ENCODE measurements at regions not wholly inside any gene's neighbourhood (a gene's known extent, or its start where the extent isn't known, plus 50 kb on each side); places are given as distances from the start of the nearest gene placed in this dataset.
"Not testable (repeated sequence)": the region's sequence is repeated elsewhere in the genome, so short reads cannot be mapped to it uniquely, and the experiment has no call there.

GRCh38 chr2:156021146-156022040 is 311.1 kb downstream of the NR4A2 start:
- ATAC-seq = no peak
- intact Hi-C loops (cut with DNase I) = no loop called here
- no peak for DNase-seq

GRCh38 chr2:156019341-156019740 is 313.2 kb downstream of the NR4A2 start:
- ATAC-seq = no peak
- no peak for DNase-seq
- intact Hi-C loops (cut with DNase I) = no loop called here

GRCh38 chr2:156017341-156017885 is 315.1 kb downstream of the NR4A2 start:
- intact Hi-C loops (cut with DNase I) = no loop called here
- no peak for ATAC-seq
- no peak for DNase-seq

- intact Hi-C loops (cut with DNase I) = no loop called here
- no peak for ATAC-seq
- no peak for DNase-seq
These were observed 323.2 kb downstream of the NR4A2 start for GRCh38 chr2:156009293-156009692.

GRCh38 chr2:156006721-156007618 is 325.6 kb downstream of the NR4A2 start:
- peak; percentile 13 for DNase-seq
- ATAC-seq = no peak
- intact Hi-C loops (cut with DNase I) = no loop called here

- no peak for ATAC-seq
- intact Hi-C loops (cut with DNase I) = no loop called here
These were observed 326.4 kb downstream of the NR4A2 start for GRCh38 chr2:156005999-156006712.

DNA sequence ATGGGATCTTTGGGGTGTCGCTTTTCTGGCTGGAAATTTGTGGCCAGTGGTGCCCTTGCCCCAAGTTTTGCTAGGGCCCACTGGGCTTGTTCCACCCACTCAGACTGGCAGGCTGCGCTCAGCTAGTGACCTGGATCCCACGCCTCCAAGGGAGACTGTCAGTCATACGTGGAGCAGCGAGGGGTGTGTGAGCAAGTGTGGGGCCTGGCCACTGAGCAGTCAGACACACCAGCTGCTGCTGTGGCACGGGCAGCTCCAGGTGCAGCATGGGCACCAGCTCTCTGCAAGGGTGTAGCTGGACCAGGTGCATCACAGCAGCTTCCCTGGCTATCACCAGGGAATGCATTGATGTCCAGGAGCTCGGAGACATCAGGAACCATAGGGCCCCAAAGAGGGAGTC is 327.0 kb downstream of the NR4A2 start:
- intact Hi-C loops (cut with DNase I) = no loop called here
- DNase-seq (no peak), ATAC-seq (no peak)

More at GRCh38 chr2:156005999-156006712, 326.4 kb downstream of the NR4A2 start:
- DNase-seq = no peak

DNA sequence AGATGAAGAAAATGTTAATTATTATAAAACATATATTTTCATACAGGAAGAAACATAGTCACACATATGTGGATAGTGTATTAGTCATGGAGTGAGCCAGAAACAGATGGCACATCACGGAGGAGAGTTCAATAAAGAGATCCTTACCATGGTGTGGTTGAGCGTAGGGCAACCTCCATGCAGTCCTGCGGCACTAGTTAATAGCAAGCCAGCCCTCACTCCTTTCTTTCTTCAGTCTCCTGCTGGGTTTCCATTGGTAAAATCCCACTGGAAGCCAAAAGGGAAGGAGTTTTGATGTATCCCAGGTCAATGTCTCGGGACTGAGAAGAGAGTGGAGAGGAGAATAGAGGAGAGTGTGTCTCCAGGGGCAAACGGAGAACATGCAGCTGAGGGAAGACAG is 328.1 kb downstream of the NR4A2 start:
- no peak for DNase-seq
- ATAC-seq = no peak
- intact Hi-C loops (cut with DNase I) = no loop called here

DNA sequence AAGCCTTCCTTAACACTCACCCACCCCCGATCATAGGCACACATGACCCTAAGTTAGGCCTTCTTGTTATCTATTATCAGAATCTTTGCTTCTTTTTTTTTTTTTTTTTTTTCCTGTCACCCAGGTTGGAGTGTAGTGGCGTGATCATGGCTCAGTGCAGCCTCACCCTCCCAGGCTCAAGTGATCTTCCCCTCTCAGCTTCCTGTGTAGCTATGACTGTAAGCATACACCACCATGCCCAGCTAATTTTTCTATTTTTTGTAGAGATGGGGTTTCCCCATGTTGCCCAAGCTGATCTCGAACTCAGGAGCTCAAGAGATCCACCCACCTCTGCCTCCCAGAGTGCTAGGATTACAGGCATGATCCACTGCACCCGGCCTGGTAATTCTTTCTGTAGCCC is 328.7 kb downstream of the NR4A2 start:
- ATAC-seq (no peak), DNase-seq (no peak)
- intact Hi-C loops (cut with DNase I) = no loop called here

GRCh38 chr2:156001851-156002250 is 330.7 kb downstream of the NR4A2 start:
- no peak for DNase-seq
- ATAC-seq = no peak
- intact Hi-C loops (cut with DNase I) = no loop called here

GRCh38 chr2:155997538-155997937 is 335.0 kb downstream of the NR4A2 start:
- no peak for ATAC-seq
- intact Hi-C loops (cut with DNase I) = no loop called here

DNA sequence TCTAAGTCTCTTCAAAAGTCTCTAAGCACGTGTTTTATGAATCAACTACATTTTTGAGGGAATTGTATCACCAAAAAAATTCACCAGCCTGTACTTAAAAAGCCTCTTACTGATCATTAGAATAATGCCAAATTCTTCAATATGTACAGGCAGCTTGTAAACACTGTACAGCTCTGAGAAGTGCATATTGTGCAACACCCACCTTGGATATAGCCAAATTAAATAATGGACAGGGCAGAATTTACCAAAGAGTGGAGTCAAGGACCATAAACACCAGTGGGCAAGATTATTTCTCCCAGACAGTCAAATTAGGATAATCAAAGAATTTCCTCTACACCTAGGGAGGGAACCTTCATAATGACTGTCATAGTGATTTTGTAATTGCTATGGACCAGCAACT is 338.2 kb downstream of the NR4A2 start:
- DNase-seq (no peak), ATAC-seq (no peak)
- intact Hi-C loops (cut with DNase I) = no loop called here

More at GRCh38 chr2:155997538-155997937, 335.0 kb downstream of the NR4A2 start:
- DNase-seq = no peak

DNA sequence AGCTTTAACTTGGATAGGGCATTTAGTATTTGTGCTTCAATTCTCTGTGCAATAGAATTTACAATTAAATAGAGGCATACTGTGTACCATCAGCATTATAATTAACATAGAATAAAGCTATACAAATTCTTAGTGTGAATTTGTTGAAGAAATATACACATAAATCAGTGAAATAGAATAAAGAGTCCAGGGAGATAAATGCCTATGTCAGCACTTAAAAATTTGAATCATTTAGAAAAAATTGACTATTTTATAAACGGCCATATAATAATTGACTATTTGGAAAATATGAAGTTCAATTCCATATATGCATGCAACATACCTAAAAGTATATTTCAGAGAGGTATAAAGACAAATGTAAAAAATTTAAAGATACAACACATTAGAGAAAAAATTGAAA is 348.7 kb downstream of the NR4A2 start:
- DNase-seq = no peak
- intact Hi-C loops (cut with DNase I) = no loop called here
- ATAC-seq = no peak

GRCh38 chr2:155982135-155982534 is 350.4 kb downstream of the NR4A2 start:
- intact Hi-C loops (cut with DNase I) = no loop called here
- no peak for ATAC-seq
- no peak for DNase-seq

- intact Hi-C loops (cut with DNase I) = no loop called here
- ATAC-seq (no peak), DNase-seq (no peak)
These were observed 351.5 kb downstream of the NR4A2 start for GRCh38 chr2:155980941-155981560.

GRCh38 chr2:155975734-155976133 is 356.8 kb downstream of the NR4A2 start:
- ATAC-seq (no peak), DNase-seq (no peak)
- intact Hi-C loops (cut with DNase I) = no loop called here

DNA sequence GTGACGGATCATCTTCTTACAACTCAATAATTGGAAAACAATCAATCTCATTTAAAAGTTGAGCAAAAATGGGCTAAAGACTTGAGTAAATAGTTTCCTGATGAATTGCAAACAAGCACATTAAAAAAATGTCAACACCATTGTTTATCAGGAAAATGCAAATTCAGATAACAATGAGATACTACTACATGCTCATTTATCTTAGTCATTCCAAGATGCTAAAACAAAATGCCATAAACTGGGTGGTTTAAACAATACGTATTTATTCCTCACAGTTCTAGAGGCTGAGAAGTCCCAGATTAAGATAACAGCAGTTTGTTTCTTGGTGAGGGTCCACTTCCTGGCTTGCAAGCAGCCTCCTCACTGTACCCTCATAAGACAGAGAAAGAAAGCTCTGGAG is 359.6 kb downstream of the NR4A2 start:
- intact Hi-C loops (cut with DNase I) = no loop called here
- ATAC-seq = no peak
- no peak for DNase-seq

- DNase-seq; intact Hi-C loops (cut with DNase I); ATAC-seq: not testable (repeated sequence)
These were observed 366.5 kb downstream of the NR4A2 start for GRCh38 chr2:155966064-155966471.

Data from left cardiac atrium (tissue), 4 donors.